CD4-positive, alpha-beta T cell treated with Interferon alpha-2 for 1 hour (primary cell): ENCODE measurements at regions not wholly inside any gene's neighbourhood (a gene's known extent, or its start where the extent isn't known, plus 50 kb on each side); places are given as distances from the start of the nearest gene placed in this dataset.
"Not testable (repeated sequence)": the region's sequence is repeated elsewhere in the genome, so short reads cannot be mapped to it uniquely, and the experiment has no call there.

ENCODE experiments used
- DNase-seq, 2 donors: peaks; one replicate each; pipeline ENCODE4 v3.0.0-alpha.2; 2020 to 2022

DNA sequence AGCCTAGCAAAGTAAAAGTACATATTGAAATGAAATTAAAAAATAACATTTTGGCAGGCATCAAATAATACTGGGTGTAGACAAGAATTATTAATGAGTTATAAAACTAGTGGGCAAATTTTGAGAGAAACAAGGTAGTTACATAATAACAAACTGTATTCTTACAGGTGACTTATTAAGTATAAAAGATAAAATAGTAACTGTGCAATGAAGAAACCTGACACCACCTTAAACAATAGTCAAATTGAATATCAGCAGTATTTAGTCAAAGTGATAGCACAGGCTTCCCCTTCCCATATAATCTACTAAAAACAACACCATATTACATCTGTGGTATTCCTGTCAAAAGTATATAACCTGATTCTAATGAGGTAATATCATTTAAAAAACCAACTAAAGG, 1099.8 kb upstream of the CRIM1 start:
- no peak for DNase-seq

DNA sequence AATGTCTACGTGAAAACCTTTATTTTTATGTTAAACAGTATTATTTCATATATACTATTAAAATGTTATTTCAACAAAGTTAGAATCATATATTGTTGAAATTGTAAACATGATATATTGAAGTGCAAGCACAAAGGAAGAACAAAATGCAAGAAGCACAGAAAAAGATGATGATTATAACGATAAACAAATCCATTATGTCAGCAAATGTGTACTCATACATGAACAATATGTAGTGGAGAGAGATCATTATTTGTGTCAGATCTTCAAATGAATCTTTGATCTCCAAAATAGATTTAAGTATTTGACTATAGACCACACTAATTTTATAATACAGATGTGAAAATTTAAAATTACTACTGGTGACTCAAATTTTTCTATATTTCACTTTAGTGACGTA, 1104.4 kb upstream of the CRIM1 start:
- no peak for DNase-seq

DNA sequence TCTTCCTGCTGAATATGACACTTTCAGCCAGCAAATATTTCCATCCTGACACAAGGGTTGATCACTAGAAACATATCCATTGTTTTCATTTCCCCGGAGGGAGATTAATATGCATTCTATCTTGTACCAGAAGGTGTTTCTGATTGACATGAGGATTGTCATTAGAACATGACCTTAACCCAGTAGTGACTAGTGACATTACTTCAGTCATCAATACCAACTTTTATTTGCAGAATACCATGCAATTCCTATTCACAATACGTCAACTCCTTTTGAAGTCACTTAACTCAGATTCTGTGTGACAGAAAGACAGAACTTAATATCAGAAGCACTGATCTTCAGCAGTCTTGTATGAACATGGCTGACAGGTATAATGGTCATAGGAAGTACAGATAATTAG, 1108.9 kb upstream of the CRIM1 start:
- DNase-seq = no peak

DNA sequence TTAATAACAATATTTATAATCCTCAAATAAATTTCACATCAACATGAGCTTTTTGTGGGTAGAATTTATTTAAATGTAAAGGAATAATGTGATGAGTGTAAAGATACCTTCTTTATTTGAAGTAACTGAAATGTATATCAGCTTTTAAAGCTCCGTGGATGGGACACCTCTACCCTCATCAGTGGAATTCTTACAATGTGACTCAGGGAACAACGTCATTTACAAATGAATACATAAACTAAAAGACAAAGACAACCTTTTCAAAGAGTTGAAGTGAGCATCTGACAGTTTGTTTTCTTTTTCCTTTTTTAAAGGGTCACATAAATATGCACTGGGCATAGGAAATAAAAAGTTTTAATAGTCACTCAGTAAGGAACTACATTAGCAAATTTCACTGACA, 1127.0 kb upstream of the CRIM1 start:
- DNase-seq = no peak

DNA sequence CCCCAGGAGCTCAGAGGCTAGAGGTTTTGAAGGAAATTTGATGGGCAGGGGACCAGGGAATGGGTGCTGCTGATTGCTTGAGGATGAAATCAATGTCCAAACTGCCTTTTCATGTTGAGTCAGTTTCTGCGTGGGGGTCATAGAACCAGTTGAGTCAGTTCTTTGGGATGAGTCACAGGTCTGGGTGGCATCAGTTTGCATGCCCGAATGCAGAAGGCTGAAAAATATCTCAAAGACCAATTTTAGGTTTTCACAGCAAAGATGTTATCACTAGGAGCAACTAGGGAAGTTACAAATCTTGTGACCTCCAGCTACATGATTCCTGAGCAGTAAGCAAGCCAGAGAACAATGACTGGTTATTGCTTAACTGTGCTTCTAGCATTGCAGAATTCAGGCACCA, 1135.1 kb upstream of the CRIM1 start:
- no peak for DNase-seq

DNA sequence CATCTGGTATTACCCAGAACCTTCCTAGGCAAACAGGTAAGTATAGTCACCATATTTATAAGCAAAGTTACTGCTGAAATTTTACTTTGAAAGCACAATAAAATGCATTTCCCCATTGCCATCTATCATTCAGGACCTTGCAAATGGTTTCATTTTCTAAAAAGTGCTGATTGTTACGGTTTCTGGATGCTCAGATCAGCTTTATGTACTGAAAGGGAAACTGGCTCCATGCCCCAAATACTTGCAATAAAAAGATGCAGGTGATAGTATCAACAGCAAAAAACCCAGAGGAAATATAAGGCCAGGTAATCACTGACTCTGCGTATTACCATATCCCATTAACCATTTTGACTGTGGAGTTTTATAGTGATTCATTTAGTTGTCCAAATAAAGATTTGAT, 1150.7 kb upstream of the CRIM1 start:
- no peak for DNase-seq

DNA sequence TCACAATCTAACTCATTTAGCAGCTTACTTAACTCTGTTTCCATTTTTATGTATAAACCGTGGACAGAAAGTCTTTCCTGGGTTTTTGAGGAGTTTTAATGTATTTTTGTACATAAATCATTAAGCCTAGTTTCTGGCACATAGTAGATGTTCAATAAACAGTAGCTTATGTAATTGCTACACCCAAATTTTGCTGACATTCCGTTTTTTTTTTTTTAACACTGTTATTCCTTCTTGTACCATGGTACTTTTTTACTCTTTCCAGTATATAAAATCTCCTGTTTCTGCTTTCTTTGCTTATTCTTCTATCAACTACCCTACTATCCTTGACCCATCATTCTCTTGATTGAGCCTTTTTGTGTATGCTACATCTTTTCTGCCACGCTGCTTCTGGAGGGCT, 1151.3 kb upstream of the CRIM1 start:
- DNase-seq = no peak

DNA sequence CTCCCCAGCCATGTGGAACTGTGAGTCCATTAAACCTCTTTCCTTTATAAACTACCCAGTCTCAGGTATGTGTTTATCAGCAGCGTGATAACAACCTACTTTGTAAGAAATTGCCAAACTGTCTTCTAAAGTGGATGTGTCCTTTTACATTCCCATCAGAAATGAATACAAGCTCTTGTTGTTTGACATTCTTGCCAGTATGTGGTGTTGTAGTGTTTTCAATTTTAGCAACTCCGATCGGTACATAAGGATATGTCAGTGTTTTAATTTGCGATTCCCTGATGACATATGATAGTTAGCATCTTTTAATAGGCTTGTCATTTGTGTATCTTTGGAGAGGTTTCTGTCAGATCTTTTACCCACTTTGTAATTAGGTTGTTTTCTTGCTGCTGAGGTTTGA, 1156.3 kb upstream of the CRIM1 start:
- no peak for DNase-seq

DNA sequence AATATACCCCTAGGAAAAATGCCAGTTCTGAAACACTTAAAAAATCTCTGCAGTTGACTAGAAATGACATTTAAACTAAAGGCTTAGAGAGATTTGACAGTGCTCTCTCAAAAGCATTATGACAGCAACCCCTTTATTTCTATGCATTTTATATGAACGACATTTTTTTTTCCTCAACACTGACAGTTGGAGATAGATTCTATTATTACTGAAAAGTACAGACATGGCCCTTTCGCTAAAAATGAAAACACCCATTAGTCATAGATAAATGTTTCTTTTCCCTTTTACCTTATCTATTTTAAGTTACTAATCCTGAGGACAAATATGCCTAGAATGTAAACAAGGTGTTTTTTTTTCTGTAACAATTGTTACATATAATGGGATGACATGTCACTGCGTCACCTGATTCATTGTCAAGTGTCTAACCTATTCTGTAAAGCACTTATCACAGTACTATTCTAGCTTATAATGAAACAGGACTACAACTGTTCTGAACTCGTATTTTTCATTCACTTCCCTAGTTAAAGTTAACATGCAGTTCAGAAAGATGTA, 1169.6 kb upstream of the CRIM1 start:
- no peak for DNase-seq

DNA sequence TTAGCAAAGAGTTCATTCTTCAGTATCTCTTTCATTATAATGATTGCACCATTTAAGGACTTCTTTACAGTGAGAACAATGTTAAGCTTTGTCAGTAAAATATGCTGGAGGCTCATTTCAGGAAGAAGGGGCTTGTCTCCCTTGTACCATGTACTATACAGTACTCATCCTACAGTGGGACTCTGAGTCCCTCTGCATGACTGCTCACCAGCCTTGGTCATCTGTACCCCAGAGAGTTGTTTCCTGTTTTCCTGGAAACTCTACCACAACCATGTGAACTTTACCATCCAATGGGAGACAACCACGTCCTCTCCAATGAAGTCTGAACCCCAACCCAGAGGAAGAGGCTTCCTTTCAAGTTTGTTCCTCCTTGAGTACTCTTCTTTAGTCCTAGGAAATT, 1171.1 kb upstream of the CRIM1 start:
- no peak for DNase-seq

DNA sequence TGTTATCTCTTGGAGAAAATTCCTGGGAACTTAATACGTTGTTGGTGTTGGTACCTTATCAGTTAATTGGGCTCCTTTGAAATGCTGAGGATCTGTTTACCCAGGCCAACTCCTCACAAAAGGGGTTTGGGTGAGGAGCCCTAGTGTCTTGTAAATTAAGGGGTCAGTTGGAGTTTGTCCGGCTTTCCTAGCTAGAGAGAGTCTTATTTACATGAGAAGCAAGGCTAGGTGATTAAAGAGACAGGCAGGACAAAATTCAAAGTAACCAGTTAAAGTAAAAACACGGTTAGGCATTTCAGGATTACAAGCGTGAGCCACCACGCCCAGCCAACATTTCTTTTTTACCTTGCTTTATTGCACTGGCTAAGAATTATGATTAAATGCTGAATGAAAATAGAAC, 1178.9 kb upstream of the CRIM1 start:
- not testable (repeated sequence) for DNase-seq

DNA sequence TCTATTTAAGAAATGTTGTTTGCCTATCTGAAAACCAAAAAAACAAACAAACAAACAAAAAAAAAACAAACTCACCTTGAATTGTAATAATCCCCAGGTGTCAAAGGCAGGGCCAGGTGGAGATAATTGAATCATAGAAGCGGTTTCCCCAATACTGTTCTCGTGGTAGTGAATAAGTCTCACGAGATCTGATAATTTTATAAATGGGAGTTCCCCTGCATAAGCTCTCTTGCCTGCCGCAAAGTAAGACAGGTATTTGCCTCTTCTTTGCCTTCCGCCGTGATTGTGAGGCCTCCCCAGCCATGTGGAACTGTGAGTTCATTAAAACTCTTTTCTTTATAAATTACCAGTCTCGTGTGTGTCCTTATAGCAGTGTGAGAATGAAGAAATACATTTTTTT, 1180.7 kb upstream of the CRIM1 start:
- DNase-seq = no peak

DNA sequence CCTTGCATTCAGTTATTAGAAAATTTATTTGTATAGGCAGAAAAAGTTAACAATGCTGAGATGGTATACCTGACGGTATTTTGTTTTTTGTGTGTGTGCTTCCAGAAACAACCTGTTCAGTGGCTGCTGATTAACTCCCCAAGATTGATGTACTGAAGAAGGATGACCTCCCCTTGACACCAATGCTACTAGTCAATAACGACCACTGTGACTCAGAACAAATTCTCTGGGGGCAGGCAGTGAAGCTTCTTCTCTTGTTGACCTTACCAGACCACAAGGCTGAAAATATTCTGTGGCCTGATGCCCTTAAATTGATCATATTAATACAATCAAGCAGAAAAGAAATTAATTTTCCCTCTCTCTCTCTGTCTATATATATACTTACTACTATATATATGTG, 1182.9 kb upstream of the CRIM1 start:
- no peak for DNase-seq

DNA sequence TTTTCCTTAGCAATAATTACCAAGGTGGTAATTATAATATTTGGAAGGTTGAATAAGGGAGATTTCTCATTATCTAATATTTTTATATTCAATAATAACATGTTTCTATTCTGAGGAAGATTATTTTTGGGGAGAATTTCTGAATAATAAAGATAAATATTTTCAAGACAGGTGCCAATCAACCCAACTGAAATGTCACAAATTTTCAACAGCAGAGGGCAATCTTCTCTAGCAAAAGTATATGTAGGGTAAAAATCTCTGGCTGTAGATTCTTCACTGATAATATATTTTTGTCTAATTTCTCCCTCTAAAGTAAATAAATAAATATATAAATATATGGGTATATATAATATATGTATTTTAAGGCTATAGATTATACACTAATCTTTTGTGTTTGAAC, 1187.2 kb upstream of the CRIM1 start:
- no peak for DNase-seq

DNA sequence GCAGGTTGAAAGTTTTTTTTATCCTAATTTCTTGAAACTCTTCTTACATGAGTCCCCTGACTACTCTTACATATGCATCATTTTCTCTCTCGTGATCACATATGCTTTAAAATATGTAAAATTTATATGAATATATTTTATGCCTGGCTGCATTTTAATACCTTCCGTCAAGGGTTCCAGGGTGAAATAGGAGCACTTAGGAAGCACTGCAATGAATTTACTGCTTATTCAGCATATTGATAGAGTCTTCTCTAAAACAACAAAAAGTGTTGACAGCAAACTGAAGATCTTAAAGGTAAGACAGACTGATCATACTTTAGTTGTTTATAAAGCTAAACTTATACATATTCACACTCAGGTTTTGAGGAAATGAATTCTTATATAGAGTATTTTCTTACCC, 1191.6 kb upstream of the CRIM1 start:
- DNase-seq = no peak

DNA sequence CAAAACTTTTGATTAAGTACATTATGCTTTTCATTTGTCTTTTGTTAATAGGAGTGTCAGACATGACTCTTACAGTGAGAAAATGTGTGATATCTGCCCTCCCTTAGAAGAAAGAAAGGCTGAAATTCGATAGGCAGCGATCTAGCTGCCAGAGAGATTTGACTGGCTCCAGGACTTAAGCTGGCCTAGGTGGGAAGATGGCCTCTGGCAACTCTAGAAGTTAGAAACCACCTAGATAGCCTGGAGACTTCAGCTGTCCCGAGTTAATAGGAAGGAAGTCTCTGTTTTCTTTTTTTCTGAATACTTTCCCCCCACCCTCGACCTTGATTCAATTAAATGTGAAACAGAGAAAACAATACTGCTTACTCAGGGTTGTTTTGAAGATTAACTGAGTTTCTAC, 1194.7 kb upstream of the CRIM1 start:
- DNase-seq = no peak

DNA sequence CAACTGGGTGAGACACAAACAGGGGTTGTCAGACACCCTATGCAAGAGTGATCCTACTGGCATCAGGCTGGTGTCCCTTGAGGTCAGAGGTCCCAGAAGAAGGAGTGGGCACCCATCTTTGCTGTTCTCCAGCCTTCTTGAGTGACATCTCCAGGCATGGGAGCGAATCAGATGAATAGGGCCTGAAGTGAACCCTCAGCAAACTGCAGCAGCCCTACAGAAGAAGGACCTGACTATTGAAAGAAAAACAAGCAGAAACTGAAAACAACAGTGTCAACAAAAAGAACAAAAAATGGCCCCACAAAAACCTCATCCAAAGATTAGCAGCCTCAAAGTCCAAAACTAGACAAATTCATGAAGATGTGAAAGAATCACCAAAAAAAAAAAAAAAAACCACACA, 1229.7 kb upstream of the CRIM1 start:
- DNase-seq = no peak

DNA sequence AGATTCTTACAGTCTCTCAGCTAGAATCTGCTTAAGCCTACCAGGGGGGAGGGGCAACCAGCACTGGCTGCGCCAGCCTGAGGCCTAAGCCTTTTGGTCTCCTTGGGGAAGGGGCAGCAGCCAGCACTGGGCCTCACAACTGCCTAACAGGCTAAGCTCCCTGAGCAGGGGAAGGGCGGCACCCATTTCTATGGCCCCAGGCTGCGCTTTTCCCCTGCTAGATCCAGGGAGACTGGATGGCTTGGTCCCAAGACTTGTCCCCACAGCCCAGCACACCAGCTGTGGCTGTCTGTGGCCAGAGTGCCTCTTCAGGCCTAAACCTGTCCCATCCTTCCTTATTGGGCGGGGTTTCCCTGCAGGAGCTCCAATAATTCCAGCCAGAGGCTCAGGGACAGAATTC, 1230.3 kb upstream of the CRIM1 start:
- DNase-seq = no peak

DNA sequence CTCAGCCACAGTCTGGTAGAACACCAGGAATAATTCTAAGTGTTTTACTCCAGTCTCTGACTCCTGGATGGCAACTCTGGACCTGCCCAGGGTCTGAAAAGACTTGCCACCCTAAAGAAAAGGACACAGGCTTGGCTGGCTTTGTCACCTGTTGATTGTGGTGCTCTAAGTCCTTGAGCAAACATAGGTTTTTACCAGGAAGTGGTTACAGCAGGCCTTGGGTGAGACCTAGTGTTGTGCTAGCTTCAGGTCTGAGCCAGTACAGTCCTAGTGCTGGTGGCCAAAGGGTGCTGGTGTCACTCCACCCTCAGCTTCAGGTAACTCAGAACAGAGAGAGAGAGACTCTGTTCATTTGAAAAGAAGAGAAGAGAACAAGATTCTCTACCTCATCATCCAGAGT, 1239.4 kb upstream of the CRIM1 start:
- DNase-seq = no peak

DNA sequence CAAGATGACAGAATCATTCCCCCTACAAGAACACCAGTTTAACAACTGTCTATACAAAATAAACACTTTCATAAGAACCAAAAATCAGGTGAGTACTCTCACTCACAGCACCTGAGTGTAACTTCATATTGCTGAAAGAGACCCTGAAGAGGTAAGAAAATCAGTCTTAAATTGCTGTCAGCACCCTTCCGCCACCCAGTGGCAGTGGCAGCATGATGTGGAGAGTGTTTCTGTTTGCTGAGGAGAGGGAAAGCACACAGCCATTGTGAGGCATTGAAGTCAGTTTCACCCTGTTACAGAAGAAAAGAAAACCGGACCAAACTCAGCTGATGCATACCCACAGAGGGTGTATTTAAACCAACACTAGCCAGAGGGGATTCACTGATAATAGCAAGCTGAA, 1240.8 kb upstream of the CRIM1 start:
- DNase-seq = no peak

DNA sequence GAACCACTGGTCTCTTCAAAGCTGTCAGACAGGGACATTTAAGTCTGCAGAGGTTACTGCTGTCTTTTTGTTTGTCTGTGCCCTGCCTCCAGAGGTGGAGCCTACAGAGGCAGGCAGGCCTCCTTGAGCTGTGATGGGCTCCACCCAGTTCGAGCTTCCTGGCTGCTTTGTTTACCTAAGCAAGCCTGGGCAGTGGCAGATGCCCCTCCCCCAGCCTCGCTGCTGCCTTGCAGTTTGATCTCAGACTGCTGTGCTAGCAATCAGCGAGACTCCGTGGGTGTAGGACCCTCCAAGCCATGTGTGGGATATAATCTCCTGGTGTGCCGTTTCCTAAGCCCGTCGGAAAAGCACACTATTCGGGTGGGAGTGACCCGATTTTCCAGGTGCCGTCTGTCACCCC, 1243.2 kb upstream of the CRIM1 start:
- DNase-seq = not testable (repeated sequence)

DNA sequence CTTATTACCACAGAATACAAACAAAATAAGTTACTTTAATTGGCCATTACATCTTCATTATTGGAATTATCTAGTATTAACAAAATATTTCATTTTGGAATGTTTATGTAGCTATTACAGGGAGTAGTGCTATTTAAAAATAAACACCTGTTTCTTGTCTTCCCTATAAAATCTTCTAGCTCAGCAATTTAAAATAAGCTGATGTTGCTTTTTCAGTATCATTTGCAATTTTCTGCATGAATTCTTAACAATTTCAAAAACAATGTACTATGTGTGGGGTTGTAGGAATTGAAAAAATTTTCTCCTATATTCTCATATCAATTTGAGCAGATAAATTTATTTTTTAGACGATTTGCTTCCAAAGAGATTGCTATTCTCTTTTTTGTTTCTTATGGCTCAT, 1251.3 kb upstream of the CRIM1 start:
- no peak for DNase-seq

DNA sequence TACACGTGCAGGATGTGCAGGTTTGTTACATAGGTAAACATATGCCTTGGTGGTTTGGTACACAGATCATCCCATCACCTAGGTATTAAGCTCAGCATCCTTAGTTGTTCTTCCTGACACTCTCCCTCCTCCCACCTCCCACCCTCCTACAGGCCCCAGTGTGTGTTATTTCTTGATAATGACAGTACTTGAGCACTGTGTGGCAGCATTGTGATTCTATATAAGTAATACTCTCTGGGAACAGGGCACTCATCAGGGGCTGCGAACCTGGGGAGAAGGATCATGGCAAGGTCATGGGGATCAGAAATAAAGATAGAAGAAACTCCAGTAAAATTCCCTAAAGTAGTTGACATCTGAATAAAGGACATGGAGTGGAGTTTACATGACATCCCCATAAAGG, 1256.2 kb upstream of the CRIM1 start:
- no peak for DNase-seq

DNA sequence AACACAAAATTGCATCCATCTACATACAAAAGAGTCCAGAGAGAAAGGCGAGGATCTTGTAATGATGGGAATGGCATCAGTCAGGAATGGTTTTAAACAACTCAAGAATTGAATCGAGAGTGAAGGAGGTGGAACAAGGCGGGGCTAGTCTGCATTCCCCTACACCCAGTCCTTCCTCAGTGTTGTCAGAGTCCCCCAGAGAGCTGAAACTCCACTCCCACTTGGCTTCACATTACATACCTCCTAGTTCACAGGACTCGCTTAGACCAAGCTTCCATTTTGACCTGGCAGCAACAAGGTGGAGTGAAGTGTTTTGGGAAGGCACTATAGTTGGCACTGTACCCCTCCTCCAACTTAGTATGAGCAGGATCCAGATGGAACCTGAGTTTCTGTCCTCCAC, 1273.5 kb upstream of the CRIM1 start:
- DNase-seq = no peak

DNA sequence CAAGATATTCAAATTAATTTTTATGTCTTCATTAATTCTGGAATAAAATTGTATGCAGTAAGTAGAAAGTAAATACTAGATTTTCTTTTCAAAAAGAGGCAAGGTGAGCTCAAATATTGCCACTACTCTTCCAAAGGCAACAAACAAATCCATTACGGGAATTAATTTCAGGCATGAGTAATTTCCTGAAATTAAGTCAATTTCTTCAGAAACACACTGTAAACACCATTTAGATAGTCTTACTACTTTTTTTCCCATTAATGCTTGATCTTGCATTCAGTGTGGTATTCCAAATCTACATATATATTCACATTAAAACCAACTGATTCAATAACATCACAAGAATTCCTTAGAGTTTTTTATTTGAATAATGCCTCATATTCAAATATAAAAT, 1274.0 kb upstream of the CRIM1 start:
- no peak for DNase-seq

DNA sequence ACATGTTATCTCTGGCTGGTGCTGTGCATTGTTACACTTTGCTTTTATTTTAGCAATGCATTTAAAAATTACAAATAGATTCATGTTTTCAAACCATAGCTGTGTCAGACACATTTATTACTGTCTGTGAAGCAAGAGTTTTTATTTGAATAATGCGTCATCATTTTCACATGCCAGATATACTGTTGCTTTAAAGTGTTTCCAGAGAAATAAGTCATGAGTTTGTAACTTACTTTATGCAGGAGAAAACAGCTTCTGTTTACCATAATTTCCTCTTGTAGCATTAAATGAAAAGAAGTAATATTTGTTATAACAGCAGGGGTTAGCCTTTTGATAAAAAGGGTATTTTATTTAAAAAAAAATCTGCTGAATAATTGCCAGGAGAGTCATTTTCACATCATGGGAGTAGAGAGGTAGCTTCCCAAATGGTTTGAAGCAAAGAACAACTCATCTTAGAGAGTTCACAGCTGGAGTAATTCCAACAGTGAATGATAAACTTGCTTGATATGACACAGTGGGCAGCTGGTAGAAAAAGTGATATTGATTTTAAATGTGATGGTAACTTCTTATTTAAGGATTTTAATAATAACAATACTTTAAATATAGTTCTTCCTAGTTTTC, 1274.5 kb upstream of the CRIM1 start:
- no peak for DNase-seq
